Right lobe of liver (tissue), 4 donors: ENCODE measurements at regions not wholly inside any gene's neighbourhood (a gene's known extent, or its start where the extent isn't known, plus 50 kb on each side); places are given as distances from the start of the nearest gene placed in this dataset.

Experiments used
- POLR2A ChIP-seq: fragments of 450-650 bp; IDR thresholded peaks from one replicate; pipeline ENCODE4 v1.6.1; 2017; ENCODE audit warnings: antibody characterized with exemption, mild to moderate bottlenecking
- TF ChIP-seq, protein P1 (sequence below), 4 donors: fragments of 200-600 bp in 3 of 4; fragments of 450-650 bp in 1 of 4; IDR thresholded peaks; one replicate each; pipeline versions ENCODE4 v1.5.1 to v1.8.0; 2016 to 2022; ENCODE audit warnings: antibody characterized with exemption in 4 of 4, mild to moderate bottlenecking in 2 of 4
- donor health status: DM: no; HTN: no; CAD: no.
- donor health status: DM: no; HTN: no; CAD: no.
- donor health status: DM: no; HTN: yes; CAD: no.

DNA sequence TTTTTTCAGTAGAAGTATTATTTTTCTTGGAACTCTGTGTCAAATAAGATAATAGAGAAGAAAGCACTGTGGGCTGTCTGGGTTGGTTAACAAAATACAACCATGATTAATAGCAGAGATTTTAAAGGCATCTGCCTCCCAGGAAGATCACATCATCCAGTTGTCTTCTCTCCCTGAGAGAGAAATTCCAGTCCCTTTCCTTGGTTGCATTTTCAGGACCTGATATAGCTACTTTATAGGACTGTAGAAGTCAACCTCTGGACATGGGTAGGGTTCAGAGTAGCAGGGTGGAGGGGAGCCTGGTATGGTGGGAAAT is 309.9 kb upstream of the IGFBP3 start:
- TF ChIP-seq POLR2A, result no peak
- TF ChIP-seq, protein P1, sequence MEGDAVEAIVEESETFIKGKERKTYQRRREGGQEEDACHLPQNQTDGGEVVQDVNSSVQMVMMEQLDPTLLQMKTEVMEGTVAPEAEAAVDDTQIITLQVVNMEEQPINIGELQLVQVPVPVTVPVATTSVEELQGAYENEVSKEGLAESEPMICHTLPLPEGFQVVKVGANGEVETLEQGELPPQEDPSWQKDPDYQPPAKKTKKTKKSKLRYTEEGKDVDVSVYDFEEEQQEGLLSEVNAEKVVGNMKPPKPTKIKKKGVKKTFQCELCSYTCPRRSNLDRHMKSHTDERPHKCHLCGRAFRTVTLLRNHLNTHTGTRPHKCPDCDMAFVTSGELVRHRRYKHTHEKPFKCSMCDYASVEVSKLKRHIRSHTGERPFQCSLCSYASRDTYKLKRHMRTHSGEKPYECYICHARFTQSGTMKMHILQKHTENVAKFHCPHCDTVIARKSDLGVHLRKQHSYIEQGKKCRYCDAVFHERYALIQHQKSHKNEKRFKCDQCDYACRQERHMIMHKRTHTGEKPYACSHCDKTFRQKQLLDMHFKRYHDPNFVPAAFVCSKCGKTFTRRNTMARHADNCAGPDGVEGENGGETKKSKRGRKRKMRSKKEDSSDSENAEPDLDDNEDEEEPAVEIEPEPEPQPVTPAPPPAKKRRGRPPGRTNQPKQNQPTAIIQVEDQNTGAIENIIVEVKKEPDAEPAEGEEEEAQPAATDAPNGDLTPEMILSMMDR (IDR thresholded peaks at IDR 0.05), result no peak
